H1 (cell line): ENCODE measurements at regions not wholly inside any gene's neighbourhood (a gene's known extent, or its start where the extent isn't known, plus 50 kb on each side); places are given as distances from the start of the nearest gene placed in this dataset.

Experiments used
- CTCF ChIA-PET: fragments of 300-600 bp; sonication (Branson Sonifier 250); formaldehyde crosslinking; loops from one replicate; lab custom pipeline; 2021; ENCODE audit not compliant: partially characterized antibody; lab: Charles Lee
- POLR2A ChIA-PET: fragments of 300-600 bp; sonication (Branson Sonifier 250); formaldehyde crosslinking; loops from one replicate; lab custom pipeline; 2021; ENCODE audit warnings: inconsistent platforms; ENCODE audit not compliant: partially characterized antibody; lab: Charles Lee
- DNase-seq, 2 experiments: peaks; one replicate each; pipeline versions ENCODE4 v3.0.0 to v3.0.0-alpha.2; 2010 to 2022; ENCODE audit warnings: low spot score in 2 of 2, low read depth in 1 of 2, mixed read lengths in 1 of 2
- FAIRE-seq: peaks from 2 replicates; lab custom pipeline; 2011; peaks lifted over from hg19 to GRCh38; lab: Jason Lieb, UNC
- H2AFZ ChIP-seq: 2 replicates; pipeline ENCODE4 v1.8.1; 2012; ENCODE audit warnings: low read length, inconsistent platforms
- H2AK5ac ChIP-seq: 2 replicates; pipeline ENCODE4 v1.6.1; 2013; ENCODE audit warnings: low read depth, low read length
- H2BK120ac ChIP-seq: replicated peaks from 2 replicates; pipeline ENCODE3; 2013; ENCODE audit warnings: low read depth, low read length, inconsistent platforms
- H2BK12ac ChIP-seq: 2 replicates; pipeline ENCODE4 v1.6.1; 2013; ENCODE audit warnings: low read depth, low read length
- H2BK15ac ChIP-seq: 2 replicates; pipeline ENCODE4 v1.6.1; 2013; ENCODE audit warnings: low read length
- H2BK20ac ChIP-seq: 2 replicates; pipeline ENCODE4 v1.6.1; 2013; ENCODE audit warnings: low read length
- H2BK5ac ChIP-seq: 2 replicates; pipeline ENCODE4 v1.6.1; 2013; ENCODE audit warnings: low read depth, low read length
- H3K14ac ChIP-seq: 2 replicates; pipeline ENCODE4 v1.6.1; 2013; ENCODE audit warnings: inconsistent platforms; ENCODE audit not compliant: insufficient read length
- H3K18ac ChIP-seq: 2 replicates; pipeline ENCODE4 v1.6.1; 2013; ENCODE audit warnings: low read length; ENCODE audit errors: extremely low read depth
- H3K23ac ChIP-seq: 2 replicates; pipeline ENCODE4 v1.6.1; 2013; ENCODE audit warnings: inconsistent platforms; ENCODE audit not compliant: insufficient read length
- H3K23me2 ChIP-seq: 2 replicates; pipeline ENCODE4 v1.6.1; 2013; ENCODE audit warnings: low read depth, low read length
- H3K27ac ChIP-seq: 2 replicates; pipeline ENCODE4 v1.6.1; 2011; ENCODE audit warnings: low read depth, low read length, inconsistent platforms
- H3K27me3 ChIP-seq, 4 experiments: replicated peaks in 1 of 4; 1 replicate in 1 of 4; 2 replicates in 3 of 4; pipeline versions ENCODE4 v1.6.1 to v1.8.1; 2011 to 2013; ENCODE audit warnings: low read length in 3 of 4, mild to moderate bottlenecking in 3 of 4, inconsistent platforms in 2 of 4, mixed read lengths in 2 of 4, moderate library complexity in 1 of 4; ENCODE audit not compliant: control insufficient read depth in 3 of 4, insufficient read depth in 3 of 4; ENCODE audit errors: extremely low read depth in 1 of 4
- H3K36me3 ChIP-seq, 4 experiments: 2 replicates each; pipeline versions ENCODE4 v1.6.1 to v1.8.1; 2011 to 2013; ENCODE audit warnings: mild to moderate bottlenecking in 4 of 4, low read length in 3 of 4, moderate library complexity in 2 of 4, control low read depth in 1 of 4, inconsistent platforms in 1 of 4; ENCODE audit not compliant: insufficient read depth in 4 of 4, control insufficient read depth in 2 of 4
- H3K4ac ChIP-seq: replicated peaks from 2 replicates; pipeline ENCODE3; 2013; ENCODE audit warnings: low read length, low read depth, mixed read lengths, inconsistent platforms; ENCODE audit not compliant: insufficient read length
- H3K4me1 ChIP-seq, 4 experiments: replicated peaks in 1 of 4; 1 replicate in 1 of 4; 2 replicates in 3 of 4; pipeline versions ENCODE4 v1.6.1 to v1.8.1; 2011 to 2013; ENCODE audit warnings: low read length in 3 of 4, inconsistent platforms in 2 of 4, mixed read lengths in 1 of 4; ENCODE audit not compliant: insufficient read depth in 4 of 4, control insufficient read depth in 3 of 4
- H3K4me2 ChIP-seq, 2 experiments: 2 replicates each; pipeline versions ENCODE4 v1.6.1 to v1.8.1; 2011 to 2013; ENCODE audit warnings: low read depth in 2 of 2, low read length in 2 of 2, control low read depth in 1 of 2, inconsistent platforms in 1 of 2, mild to moderate bottlenecking in 1 of 2; ENCODE audit not compliant: insufficient read depth in 1 of 2
- H3K4me3 ChIP-seq, 4 experiments: fragments of 200-600, 300-600 bp in 1 of 4; sonication (generic), shearing (Covaris generic), sonication (Bioruptor Twin) in 1 of 4; 2 replicates each; pipeline versions ENCODE4 v1.5.1 to v1.8.1; 2011 to 2016; ENCODE audit warnings: low read length in 4 of 4, low read depth in 3 of 4, control low read depth in 2 of 4, inconsistent platforms in 2 of 4, mild to moderate bottlenecking in 2 of 4, mixed read lengths in 1 of 4, moderate library complexity in 1 of 4; ENCODE audit not compliant: insufficient read depth in 2 of 4; ENCODE audit errors: extremely low read depth in 1 of 4
- H3K56ac ChIP-seq: replicated peaks from 2 replicates; pipeline ENCODE3; 2013; ENCODE audit warnings: low read depth, mild to moderate bottlenecking, mixed read lengths, low read length, inconsistent platforms; ENCODE audit not compliant: insufficient read length
- H3K79me1 ChIP-seq: 2 replicates; pipeline ENCODE4 v1.6.1; 2013; ENCODE audit warnings: low read depth, low read length, control low read depth
- H3K79me2 ChIP-seq, 2 experiments: 2 replicates each; pipeline versions ENCODE4 v1.6.1 to v1.8.1; 2012 to 2013; ENCODE audit warnings: low read length in 2 of 2, mild to moderate bottlenecking in 2 of 2, inconsistent platforms in 1 of 2; ENCODE audit not compliant: insufficient read depth in 2 of 2, control insufficient read depth in 1 of 2
- H3K9ac ChIP-seq, 4 experiments: replicated peaks in 1 of 4; 1 replicate in 1 of 4; 2 replicates in 3 of 4; pipeline versions ENCODE4 v1.6.1 to v1.8.1; 2011 to 2013; ENCODE audit warnings: low read depth in 3 of 4, low read length in 3 of 4, control low read depth in 2 of 4, mild to moderate bottlenecking in 2 of 4, moderate library complexity in 2 of 4, inconsistent platforms in 1 of 4; ENCODE audit errors: extremely low read depth in 1 of 4
- H3K9me3 ChIP-seq, 2 experiments: 2 replicates each; pipeline versions ENCODE4 v1.6.1 to v1.8.1; 2012 to 2013; ENCODE audit warnings: mild to moderate bottlenecking in 2 of 2, moderate library complexity in 2 of 2, control low read depth in 1 of 2, inconsistent platforms in 1 of 2, low read depth in 1 of 2, low read length in 1 of 2, mixed read lengths in 1 of 2; ENCODE audit not compliant: insufficient read depth in 2 of 2
- H4K20me1 ChIP-seq, 2 experiments: replicated peaks in 1 of 2; 2 replicates each; pipeline versions ENCODE3 to v1.8.1; 2011 to 2013; ENCODE audit warnings: inconsistent platforms in 2 of 2, low read length in 2 of 2, mild to moderate bottlenecking in 1 of 2; ENCODE audit not compliant: insufficient read depth in 2 of 2, control insufficient read depth in 1 of 2
- H4K5ac ChIP-seq: 2 replicates; pipeline ENCODE4 v1.6.1; 2013; ENCODE audit warnings: low read length, low read depth, mixed read lengths, inconsistent platforms; ENCODE audit not compliant: insufficient read length
- H4K8ac ChIP-seq: 2 replicates; pipeline ENCODE4 v1.8.0; 2013; ENCODE audit warnings: mild to moderate bottlenecking, moderate library complexity, low read length, inconsistent platforms; ENCODE audit not compliant: insufficient read depth; ENCODE audit errors: extremely low read depth
- H4K91ac ChIP-seq: replicated peaks from 2 replicates; pipeline ENCODE3; 2013; ENCODE audit warnings: low read length, mixed read lengths, inconsistent platforms; ENCODE audit not compliant: insufficient read length
- CHD2 ChIP-seq: IDR thresholded peaks from 2 replicates; pipeline ENCODE4 v1.6.1; 2012; ENCODE audit warnings: low read length, improper control_type of control experiment
- CREB1 ChIP-seq: IDR thresholded peaks from 2 replicates; pipeline ENCODE4 v1.6.1; 2012; ENCODE audit warnings: inconsistent platforms
- CTBP2 ChIP-seq: IDR thresholded peaks from 2 replicates; pipeline ENCODE4 v1.7.0; 2011; ENCODE audit warnings: borderline replicate concordance, mild to moderate bottlenecking, moderate library complexity, mixed read lengths, low read length; ENCODE audit not compliant: insufficient read depth, insufficient read length
- FOSL1 ChIP-seq: IDR thresholded peaks from 2 replicates; pipeline ENCODE4 v1.6.1; 2011; ENCODE audit warnings: mild to moderate bottlenecking, low read depth, low read length, moderate library complexity; ENCODE audit not compliant: insufficient read depth
- HDAC6 ChIP-seq: IDR thresholded peaks from one replicate; pipeline ENCODE4 v1.7.1; 2012; ENCODE audit warnings: low read depth, mild to moderate bottlenecking, inconsistent platforms, low read length, moderate library complexity
- MAFK ChIP-seq: IDR thresholded peaks from 2 replicates; pipeline ENCODE4 v1.6.1; 2012; ENCODE audit warnings: low read depth, mild to moderate bottlenecking, improper control_type of control experiment, low read length
- NANOG ChIP-seq: IDR thresholded peaks from 2 replicates; pipeline ENCODE4 v1.6.1; 2011; ENCODE audit warnings: low read length, low read depth, mild to moderate bottlenecking, inconsistent platforms; ENCODE audit not compliant: insufficient read depth, poor library complexity, severe bottlenecking
- RBBP5 ChIP-seq: IDR thresholded peaks from 2 replicates; pipeline ENCODE4 v1.7.1; 2012; ENCODE audit warnings: low read depth, mild to moderate bottlenecking, inconsistent platforms, low read length, moderate library complexity, borderline replicate concordance
- RXRA ChIP-seq: IDR thresholded peaks from 2 replicates; pipeline ENCODE4 v1.6.1; 2011; ENCODE audit warnings: low read depth, mild to moderate bottlenecking, low read length, moderate library complexity; ENCODE audit not compliant: insufficient read depth
- SP1 ChIP-seq: IDR thresholded peaks from 2 replicates; pipeline ENCODE4 v1.6.1; 2011; ENCODE audit warnings: low read depth, low read length
- SUZ12 ChIP-seq: fragments of 200-600 bp; sonication (generic); IDR thresholded peaks from 2 replicates; pipeline ENCODE4 v1.6.1; 2012; ENCODE audit warnings: mild to moderate bottlenecking, inconsistent platforms, low read length, moderate library complexity, mixed read lengths
- TAF7 ChIP-seq: optimal IDR thresholded peaks from 2 replicates; pipeline ENCODE3; 2011; ENCODE audit warnings: low read depth, mild to moderate bottlenecking, inconsistent platforms, low read length, moderate library complexity, borderline replicate concordance
- TBP ChIP-seq: IDR thresholded peaks from 2 replicates; pipeline ENCODE4 v1.6.1; 2011; ENCODE audit warnings: low read depth, low read length, improper control_type of control experiment
- ZNF274 ChIP-seq: IDR thresholded peaks from 2 replicates; pipeline ENCODE4 v1.7.0; 2012; ENCODE audit warnings: low read length, borderline replicate concordance; ENCODE audit errors: extremely low read depth
- WGBS, 2 experiments: shearing (Covaris generic) in 1 of 2; methylation state at CpG; one replicate each; pipeline versions ENCODE4 v1.1.6 to v1.1.7; 2013 to 2015; ENCODE audit warnings: low lambda C conversion rate in 2 of 2, mixed read lengths in 2 of 2, inconsistent platforms in 1 of 2, low coverage in 1 of 2, missing lambda C conversion rate in 1 of 2; ENCODE audit not compliant: insufficient replicate concordance in 2 of 2, insufficient coverage in 1 of 2, insufficient read length in 1 of 2; ENCODE audit errors: extremely low coverage in 1 of 2, missing lambda C conversion rate in 1 of 2; 5-methylcytosine and 5-hydroxymethylcytosine counted together
- TF ChIP-seq, protein P1 (sequence below): IDR thresholded peaks from 2 replicates; pipeline ENCODE4 v1.6.1; 2011; ENCODE audit warnings: low read depth, mild to moderate bottlenecking, low read length; ENCODE audit not compliant: insufficient read depth

DNA sequence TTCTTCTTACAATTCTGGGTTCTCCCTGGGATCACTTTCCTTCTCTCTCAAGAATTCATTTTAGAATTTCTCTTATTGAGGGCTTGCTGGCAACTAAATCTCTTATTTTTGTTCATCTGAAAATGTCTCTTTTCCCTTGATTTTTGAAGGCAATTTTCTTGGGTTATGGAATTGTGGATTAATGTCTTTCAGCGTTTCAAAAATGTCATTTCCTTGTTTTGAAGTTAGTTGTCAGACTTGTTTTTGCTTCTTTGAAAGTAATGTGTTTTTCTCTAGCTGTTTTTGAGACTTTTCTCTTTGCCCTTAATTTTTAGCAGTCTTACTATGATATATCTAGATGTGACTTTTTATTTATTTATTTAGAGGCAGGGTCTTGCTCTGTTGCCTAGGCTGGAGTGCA is 205.7 kb downstream of the CHIC2 start:
- Histone ChIP-seq H2BK20ac (no peak overlapping the region), H3K36me3 (no peaks in the 10 kb centered on the region), H3K14ac (no peak overlapping the region), H3K23me2 (0 out of 2 replicates have a peak, but pooled peaks cover 2% of the 10 kb centered on the region), H3K56ac (no peak overlapping the region), H3K4me2 (no peak overlapping the region), H3K27ac (no peak overlapping the region), H2AK5ac (no peak overlapping the region), H3K4ac (no peak overlapping the region), H4K8ac (no peak overlapping the region), H3K4me3 (no peak overlapping the region), H3K9ac (no peak overlapping the region), H4K91ac (no peak overlapping the region), H3K79me1 (no peaks in the 10 kb centered on the region), H3K4me1 (no peaks in the 10 kb centered on the region), H4K20me1 (no peaks in the 10 kb centered on the region), H3K23ac (no peak overlapping the region), H3K27me3 (no peaks in the 10 kb centered on the region), H3K9me3 (no peaks in the 10 kb centered on the region), H2BK15ac (no peak overlapping the region), H3K18ac (no peak overlapping the region), H4K5ac (no peak overlapping the region), H3K79me2 (no peaks in the 10 kb centered on the region), H2BK12ac (no peak overlapping the region), H2BK120ac (no peak overlapping the region), H2BK5ac (no peak overlapping the region), H2AFZ (no peak overlapping the region)
- FAIRE-seq: no peak
- POLR2A ChIA-PET: no interaction called here
- WGBS, 2 experiments: 65% methylated on average over 1 of the region's 1 CpG; no CpG with 5 or more reads in 1 of the 2 experiments
- DNase-seq: no peak
- CTCF ChIA-PET: no interaction called here
- TF ChIP-seq CTBP2: no peak
- no peak for TF ChIP-seq TBP
- no peak for TF ChIP-seq SUZ12
- no peak for TF ChIP-seq TAF7
- TF ChIP-seq FOSL1: no peak
- TF ChIP-seq, protein P1, sequence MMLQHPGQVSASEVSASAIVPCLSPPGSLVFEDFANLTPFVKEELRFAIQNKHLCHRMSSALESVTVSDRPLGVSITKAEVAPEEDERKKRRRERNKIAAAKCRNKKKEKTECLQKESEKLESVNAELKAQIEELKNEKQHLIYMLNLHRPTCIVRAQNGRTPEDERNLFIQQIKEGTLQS: no peak
- no peak for TF ChIP-seq RXRA
- TF ChIP-seq RBBP5: no peak
- no peak for TF ChIP-seq CREB1
- no peak for TF ChIP-seq MAFK
- TF ChIP-seq ZNF274: no peak
- no peak for TF ChIP-seq CHD2
- no peak for TF ChIP-seq HDAC6
- no peak for TF ChIP-seq SP1
- no peak for TF ChIP-seq NANOG
